NT2/D1 (cell line): ENCODE measurements at regions not wholly inside any gene's neighbourhood (a gene's known extent, or its start where the extent isn't known, plus 50 kb on each side); places are given as distances from the start of the nearest gene placed in this dataset.

ENCODE experiments used
- YY1 ChIP-seq: IDR thresholded peaks from 2 replicates; pipeline ENCODE4 v1.6.1; 2011; ENCODE audit not compliant: insufficient read length, insufficient read depth
- ZNF274 ChIP-seq: IDR thresholded peaks from 2 replicates; pipeline ENCODE4 v1.6.1; 2011; ENCODE audit warnings: mild to moderate bottlenecking, low read depth, low read length

DNA sequence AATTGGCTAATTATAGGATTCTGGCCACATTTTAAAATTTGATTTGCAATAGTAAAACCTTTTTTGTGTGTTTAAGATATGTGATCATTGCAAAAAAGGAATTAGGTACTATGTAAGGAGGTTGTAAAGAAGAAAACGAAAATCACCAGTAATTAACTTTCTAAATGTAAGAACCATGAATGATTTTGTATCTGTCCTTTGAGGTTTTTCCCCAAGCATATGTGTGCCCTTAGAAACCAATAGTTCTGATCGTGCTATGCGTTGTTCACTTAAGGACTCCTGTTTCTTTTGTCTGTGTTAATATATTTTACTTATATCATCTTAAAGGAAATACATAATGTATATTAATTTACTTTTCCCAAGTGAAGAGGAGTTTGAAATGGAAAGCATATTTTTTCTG, 410.2 kb downstream of the PSAT1 start:
- no peak for TF ChIP-seq YY1
- no peak for TF ChIP-seq ZNF274
